ENCODE measurements at regions not wholly inside any gene's neighbourhood (a gene's known extent, or its start where the extent isn't known, plus 50 kb on each side); places are given as distances from the start of the nearest gene placed in this dataset.
"Not testable (repeated sequence)": the region's sequence is repeated elsewhere in the genome, so short reads cannot be mapped to it uniquely, and the experiment has no call there.

DNA sequence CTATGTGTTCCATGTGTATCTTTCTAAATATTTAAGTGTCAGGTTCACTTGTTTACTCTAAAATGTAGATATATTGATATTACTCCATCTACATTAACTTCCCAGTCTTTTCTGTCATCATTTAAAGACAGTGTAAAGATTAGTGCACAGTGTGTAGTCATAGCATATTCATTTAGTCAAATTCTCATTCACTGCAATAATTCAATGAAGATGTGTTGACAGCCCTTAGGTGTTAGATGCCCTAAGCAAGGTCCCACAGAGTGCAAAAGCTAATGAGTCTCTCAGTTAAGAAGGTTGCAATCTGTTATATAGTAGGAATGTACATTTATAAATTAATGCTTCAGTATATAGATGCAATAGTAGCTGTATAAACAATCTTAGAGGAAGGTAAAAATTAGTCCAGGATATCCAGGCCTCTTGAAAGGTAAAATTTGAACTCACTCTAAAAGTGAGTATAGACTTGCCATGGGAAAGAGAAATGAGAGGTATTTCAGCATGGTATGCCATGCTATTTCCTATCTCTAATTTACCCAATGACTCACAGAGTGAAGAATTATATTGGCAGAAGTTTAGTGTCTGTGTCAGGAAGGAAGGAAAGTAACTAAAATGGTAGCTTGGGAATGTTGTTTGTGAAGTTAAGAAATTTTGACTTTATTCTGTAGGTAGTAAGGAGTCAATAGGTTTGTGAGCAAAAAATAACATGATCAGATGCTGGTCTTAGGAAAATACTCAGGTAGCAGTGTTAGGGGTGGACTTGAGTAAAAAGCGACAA, 969.9 kb upstream of the CITED2 start:
- ATAC-seq (ENCODE audit: low FRiP score) = no peak
- TF ChIP-seq, protein P1, sequence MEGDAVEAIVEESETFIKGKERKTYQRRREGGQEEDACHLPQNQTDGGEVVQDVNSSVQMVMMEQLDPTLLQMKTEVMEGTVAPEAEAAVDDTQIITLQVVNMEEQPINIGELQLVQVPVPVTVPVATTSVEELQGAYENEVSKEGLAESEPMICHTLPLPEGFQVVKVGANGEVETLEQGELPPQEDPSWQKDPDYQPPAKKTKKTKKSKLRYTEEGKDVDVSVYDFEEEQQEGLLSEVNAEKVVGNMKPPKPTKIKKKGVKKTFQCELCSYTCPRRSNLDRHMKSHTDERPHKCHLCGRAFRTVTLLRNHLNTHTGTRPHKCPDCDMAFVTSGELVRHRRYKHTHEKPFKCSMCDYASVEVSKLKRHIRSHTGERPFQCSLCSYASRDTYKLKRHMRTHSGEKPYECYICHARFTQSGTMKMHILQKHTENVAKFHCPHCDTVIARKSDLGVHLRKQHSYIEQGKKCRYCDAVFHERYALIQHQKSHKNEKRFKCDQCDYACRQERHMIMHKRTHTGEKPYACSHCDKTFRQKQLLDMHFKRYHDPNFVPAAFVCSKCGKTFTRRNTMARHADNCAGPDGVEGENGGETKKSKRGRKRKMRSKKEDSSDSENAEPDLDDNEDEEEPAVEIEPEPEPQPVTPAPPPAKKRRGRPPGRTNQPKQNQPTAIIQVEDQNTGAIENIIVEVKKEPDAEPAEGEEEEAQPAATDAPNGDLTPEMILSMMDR (IDR thresholded peaks at IDR 0.05) = no peak
- DNase-seq (ENCODE audit: low spot score) = no peak

DNA sequence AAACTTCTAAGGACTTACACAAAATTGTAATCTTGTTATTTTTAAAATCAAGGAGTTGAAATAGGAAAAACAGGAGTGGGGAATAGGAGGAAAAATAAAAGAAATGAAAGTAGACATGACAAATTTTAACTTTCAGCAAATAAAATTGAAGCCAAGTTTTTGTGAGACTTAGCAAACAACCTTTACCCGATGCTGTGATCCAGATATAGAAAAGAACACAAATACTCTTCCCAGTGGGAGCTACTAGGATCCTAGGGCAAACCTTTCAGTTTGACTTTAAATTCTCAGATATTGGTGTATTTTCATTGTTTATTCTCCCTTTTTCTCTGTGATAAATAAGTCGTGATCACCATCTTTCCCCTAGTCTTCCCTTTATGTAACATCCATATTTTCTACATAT, 968.7 kb upstream of the CITED2 start:
- TF ChIP-seq, protein P1 (IDR thresholded peaks at IDR 0.05) = no peak
- ATAC-seq (ENCODE audit: low FRiP score) (no peak), DNase-seq (ENCODE audit: low spot score) (no peak)

DNA sequence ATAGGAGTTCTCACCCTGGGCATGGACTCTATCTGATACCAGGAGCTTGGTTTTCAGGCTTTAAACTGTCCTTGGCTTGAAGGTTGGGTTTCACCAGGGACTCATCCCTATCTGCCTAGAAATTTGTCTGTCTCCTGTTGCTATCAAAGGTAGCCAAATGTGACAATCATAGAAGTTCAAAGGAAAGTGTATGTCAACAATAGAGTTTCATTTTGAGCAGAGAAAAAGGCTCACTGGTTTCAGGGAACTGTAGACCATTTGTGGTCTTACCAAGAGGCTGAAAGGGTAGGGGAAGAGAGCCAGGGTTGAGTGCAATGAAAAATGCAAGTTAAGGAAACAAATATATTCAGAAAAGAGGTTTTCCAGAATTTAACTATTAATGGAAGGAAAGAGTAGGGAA, 966.8 kb upstream of the CITED2 start:
- DNase-seq (ENCODE audit: low spot score) (no peak), ATAC-seq (ENCODE audit: low FRiP score) (no peak)
- TF ChIP-seq, protein P1 (IDR thresholded peaks at IDR 0.05) = no peak

DNA sequence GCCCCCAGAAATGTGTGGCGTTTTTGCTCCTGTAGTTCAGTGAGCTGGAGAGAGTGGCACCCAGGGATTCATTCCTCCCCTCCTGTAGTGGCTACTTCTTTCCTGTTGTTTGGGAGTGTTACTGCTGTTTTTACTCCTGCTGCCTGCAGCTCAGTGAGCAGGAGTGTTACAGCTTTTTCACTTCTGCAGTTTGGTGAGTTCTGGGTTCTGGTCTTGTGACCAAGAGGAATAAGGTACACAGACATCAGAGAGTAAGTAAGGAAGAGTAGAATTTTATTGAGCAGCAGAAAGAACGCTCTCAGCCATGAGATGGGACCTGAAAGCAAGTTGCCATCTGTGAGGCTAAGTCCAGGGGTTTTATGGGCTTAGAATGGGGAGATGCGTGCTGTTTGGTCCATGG, 966.3 kb upstream of the CITED2 start:
- TF ChIP-seq, protein P1 (IDR thresholded peaks at IDR 0.05) = no peak
- DNase-seq (ENCODE audit: low spot score) (no peak), ATAC-seq (ENCODE audit: low FRiP score) (no peak)

DNA sequence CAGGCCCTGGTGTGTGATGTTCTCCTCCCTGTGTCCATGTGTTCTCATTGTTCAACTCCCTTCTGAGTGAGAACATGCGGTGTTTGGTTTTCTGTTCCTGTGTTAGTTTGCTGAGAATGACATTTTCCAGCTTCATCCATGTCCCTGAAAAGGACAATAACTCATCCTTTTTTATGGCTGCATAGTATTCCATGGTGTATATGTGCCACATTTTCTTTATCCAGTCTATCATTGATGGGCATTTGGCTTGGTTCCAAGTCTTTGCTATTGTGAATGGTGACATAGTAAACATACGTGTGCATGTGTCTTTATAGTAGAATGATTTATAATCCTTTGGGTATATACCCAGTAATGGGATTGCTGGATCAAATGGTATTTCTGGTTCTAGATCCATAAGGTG, 964.6 kb upstream of the CITED2 start:
- not testable (repeated sequence) for ATAC-seq (ENCODE audit: low FRiP score); DNase-seq (ENCODE audit: low spot score)

DNA sequence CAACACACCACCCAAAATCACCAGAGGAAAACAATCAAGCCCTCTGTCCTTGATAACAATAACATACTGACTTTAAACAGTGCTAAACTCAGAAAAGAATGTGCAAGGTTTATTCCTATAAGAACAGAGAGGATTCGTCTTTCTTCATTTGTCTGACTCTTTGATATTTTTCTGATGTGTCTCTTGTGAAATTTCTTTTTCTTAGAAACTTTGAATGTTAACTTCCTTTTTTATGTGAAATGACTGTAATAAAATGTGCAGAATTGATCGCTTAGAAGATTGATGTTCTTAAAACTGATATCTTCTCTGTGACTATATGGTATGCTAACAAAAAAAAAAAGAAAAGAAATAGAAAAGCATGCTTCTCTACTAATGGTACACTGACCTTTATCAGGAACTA, 947.4 kb upstream of the CITED2 start:
- no peak for DNase-seq (ENCODE audit: low spot score)
- TF ChIP-seq, protein P1 (IDR thresholded peaks at IDR 0.05) = no peak
- no peak for ATAC-seq (ENCODE audit: low FRiP score)

DNA sequence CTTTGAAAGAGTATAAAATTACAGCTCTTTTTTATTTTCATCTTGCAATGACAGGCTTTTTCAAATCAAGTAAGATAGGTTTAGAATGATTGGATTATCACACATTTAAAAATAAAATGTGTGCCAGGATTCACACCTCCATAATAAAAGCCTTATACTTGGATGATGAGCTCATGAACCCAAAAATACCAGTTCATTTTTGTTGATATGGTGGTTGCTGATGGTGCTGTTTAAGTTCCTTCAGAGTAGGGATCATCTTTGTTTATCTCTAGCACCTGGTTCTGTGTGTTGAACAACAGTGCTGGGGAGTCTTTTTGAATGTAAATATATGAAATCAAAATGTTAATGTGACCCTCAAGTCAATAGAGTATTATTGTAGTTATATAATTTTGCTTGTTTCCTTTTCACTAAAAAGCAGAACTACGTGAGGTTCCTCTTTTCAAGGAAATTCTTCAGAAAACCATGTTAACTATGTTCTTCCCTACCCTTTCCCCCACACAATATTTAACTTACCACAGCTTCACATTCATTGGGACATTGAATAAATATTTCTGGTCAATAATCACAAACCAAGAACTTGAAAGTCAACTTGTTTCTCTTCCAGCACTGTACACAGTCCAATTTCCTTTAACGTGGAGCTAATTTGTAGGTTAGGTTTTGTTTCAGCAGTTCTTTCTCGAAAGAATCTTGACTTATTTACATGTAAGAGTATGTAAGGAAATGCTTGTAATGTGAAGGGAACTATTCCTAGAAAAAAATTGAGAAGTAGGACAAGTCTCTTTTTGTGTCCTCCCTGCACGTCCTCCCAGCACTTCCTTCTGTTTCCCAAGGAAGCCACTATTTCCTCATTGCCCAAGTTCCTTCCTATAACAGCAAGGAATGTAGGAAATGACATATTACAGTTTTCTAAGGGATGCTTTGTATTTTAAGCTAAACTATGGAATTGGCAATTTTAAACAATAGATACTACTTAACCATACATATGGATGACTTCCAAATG, 945.9 kb upstream of the CITED2 start:
- ATAC-seq (ENCODE audit: low FRiP score) = no peak
- no peak for DNase-seq (ENCODE audit: low spot score)
- TF ChIP-seq, protein P1 (IDR thresholded peaks at IDR 0.05) = no peak
